ENCODE measurements at regions not wholly inside any gene's neighbourhood (a gene's known extent, or its start where the extent isn't known, plus 50 kb on each side); places are given as distances from the start of the nearest gene placed in this dataset.

DNA sequence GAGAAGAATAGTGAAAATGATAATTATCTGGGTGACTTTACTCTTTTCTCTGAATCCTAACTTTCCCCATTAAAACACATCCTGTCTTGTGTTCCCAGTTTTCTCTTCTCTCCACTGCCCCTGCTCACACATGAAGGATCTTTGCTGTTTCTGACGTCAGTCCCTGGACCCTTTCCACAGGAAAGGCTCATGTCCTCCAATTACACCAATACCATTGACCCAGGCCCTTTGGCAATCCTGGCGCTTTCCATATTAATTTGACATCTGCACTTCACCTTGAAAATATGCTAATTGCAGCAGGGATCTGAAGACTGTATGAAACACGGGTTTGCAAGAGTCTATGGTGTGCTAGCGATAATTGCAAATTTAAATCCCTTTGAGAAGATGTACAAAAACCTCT lies 170.2 kb upstream of the GOT2 start:
- TF ChIP-seq POLR2A (IDR thresholded peaks at IDR 0.05; ENCODE audit: low read length) (no peak), GATA1 (IDR thresholded peaks at IDR 0.05; ENCODE audit: low read depth, low read length) (no peak)
